ENCODE measurements at regions not wholly inside any gene's neighbourhood (a gene's known extent, or its start where the extent isn't known, plus 50 kb on each side); places are given as distances from the start of the nearest gene placed in this dataset.

DNA sequence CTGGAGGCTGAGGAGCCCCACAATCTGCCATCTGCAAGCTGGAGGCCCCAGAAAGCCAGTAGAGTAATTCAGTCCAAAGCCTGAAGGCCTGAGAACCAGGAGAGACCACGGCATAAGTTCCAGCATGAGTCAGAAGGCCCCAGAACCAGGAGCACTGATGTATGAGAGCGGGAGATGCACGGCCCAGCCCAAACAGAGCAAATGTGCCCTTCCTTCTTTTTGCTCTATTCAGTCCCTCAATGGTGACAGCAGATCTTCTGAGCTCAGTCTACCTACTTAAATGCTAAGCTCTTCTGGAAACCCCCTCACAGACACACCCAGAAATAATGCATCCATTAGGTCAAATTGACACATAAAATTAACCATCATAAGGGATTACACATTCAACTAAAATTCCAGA lies 277.6 kb downstream of the ATPSCKMT start:
- no peak for FAIRE-seq
- no peak for TF ChIP-seq EZH2 (IDR thresholded peaks at IDR 0.05; ENCODE audit: low read length)
- TF ChIP-seq, protein P1, sequence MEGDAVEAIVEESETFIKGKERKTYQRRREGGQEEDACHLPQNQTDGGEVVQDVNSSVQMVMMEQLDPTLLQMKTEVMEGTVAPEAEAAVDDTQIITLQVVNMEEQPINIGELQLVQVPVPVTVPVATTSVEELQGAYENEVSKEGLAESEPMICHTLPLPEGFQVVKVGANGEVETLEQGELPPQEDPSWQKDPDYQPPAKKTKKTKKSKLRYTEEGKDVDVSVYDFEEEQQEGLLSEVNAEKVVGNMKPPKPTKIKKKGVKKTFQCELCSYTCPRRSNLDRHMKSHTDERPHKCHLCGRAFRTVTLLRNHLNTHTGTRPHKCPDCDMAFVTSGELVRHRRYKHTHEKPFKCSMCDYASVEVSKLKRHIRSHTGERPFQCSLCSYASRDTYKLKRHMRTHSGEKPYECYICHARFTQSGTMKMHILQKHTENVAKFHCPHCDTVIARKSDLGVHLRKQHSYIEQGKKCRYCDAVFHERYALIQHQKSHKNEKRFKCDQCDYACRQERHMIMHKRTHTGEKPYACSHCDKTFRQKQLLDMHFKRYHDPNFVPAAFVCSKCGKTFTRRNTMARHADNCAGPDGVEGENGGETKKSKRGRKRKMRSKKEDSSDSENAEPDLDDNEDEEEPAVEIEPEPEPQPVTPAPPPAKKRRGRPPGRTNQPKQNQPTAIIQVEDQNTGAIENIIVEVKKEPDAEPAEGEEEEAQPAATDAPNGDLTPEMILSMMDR (optimal IDR thresholded peaks at IDR 0.05 in 1 of 3, IDR thresholded peaks at IDR 0.05 in 1 of 3, conservative IDR thresholded peaks at IDR 0.05 in 1 of 3; ENCODE audit: extremely low read depth in 1 of 3, insufficient read depth in 2 of 3, low read length in 3 of 3): no peak

DNA sequence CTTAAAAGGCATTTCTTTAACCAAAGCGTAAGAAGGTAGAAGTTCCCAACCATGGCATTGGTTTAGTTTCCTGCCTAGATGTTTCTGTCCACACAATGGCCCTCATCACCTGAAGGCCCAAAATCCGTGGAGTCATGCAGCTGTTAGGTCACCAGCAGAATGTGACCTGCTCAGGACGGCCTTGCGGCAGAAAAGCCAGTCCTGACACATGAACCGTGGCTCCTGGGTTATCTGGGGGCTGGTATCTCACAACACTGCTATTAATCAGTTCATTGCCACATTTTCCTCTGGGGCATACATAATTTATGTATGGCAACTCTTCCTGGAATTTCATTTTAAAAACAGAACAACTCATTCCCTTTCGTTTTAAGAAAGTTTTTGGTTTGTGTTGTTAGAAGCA lies 278.4 kb downstream of the ATPSCKMT start:
- no peaks in the 10 kb centered on the region for H3K4me1 ChIP-seq (ENCODE audit: control insufficient read depth, extremely low read depth, insufficient read depth, low read length)
- TF ChIP-seq, protein P1 (optimal IDR thresholded peaks at IDR 0.05 in 1 of 3, IDR thresholded peaks at IDR 0.05 in 1 of 3, conservative IDR thresholded peaks at IDR 0.05 in 1 of 3; ENCODE audit: extremely low read depth in 1 of 3, insufficient read depth in 2 of 3, low read length in 3 of 3): no peak
- no peak for TF ChIP-seq EZH2 (IDR thresholded peaks at IDR 0.05; ENCODE audit: low read length)
- dilution Hi-C loops (cut with MboI; ENCODE audit: extremely low pct_ligation_motif_present, low sequenced_read_pairs): no loop called here
- no peaks in the 10 kb centered on the region for H3K79me2 ChIP-seq (ENCODE audit: control insufficient read depth, insufficient read depth, low read length)
- H2AFZ ChIP-seq (ENCODE audit: control insufficient read depth, low read length): no peak overlapping the region
- FAIRE-seq (no peak), DNase-seq (ENCODE audit: low read depth, low spot score) (no peak)
- no peak overlapping the region for H3K27ac ChIP-seq (ENCODE audit: control insufficient read depth, insufficient read depth, low read length)
- no peak overlapping the region for H3K4me3 ChIP-seq (ENCODE audit: control insufficient read depth in 2 of 3, extremely low read depth in 1 of 3, insufficient read depth in 2 of 3, low read depth in 1 of 3, low read length in 3 of 3)
- H3K9me3 ChIP-seq (ENCODE audit: control insufficient read depth, low read depth, low read length): no peaks in the 10 kb centered on the region
- no peak overlapping the region for H3K4me2 ChIP-seq (ENCODE audit: control insufficient read depth, extremely low read depth, insufficient read depth, low read depth, low read length)
- H3K9me1 ChIP-seq (ENCODE audit: control insufficient read depth, extremely low read depth, insufficient read depth, low read length): no peaks in the 10 kb centered on the region
- no peaks in the 10 kb centered on the region for H4K20me1 ChIP-seq (ENCODE audit: control insufficient read depth, extremely low read depth, insufficient read depth, low read length)
- H3K36me3 ChIP-seq (ENCODE audit: control insufficient read depth in 2 of 2, extremely low read depth in 1 of 2, insufficient read depth in 2 of 2, low read length in 2 of 2): no peaks in the 10 kb centered on the region
- H3K9ac ChIP-seq (ENCODE audit: control insufficient read depth, extremely low read depth, insufficient read depth, low read length): no peak overlapping the region
- H3K27me3 ChIP-seq (ENCODE audit: control insufficient read depth, extremely low read depth, insufficient read depth, low read length): no peaks in the 10 kb centered on the region

More for the DNA sequence above, 277.6 kb downstream of the ATPSCKMT start:
- Histone ChIP-seq H3K4me3 (ENCODE audit: control insufficient read depth in 2 of 3, extremely low read depth in 1 of 3, insufficient read depth in 2 of 3, low read depth in 1 of 3, low read length in 3 of 3) (no peak overlapping the region), H3K9me1 (ENCODE audit: control insufficient read depth, extremely low read depth, insufficient read depth, low read length) (no peaks in the 10 kb centered on the region), H3K79me2 (ENCODE audit: control insufficient read depth, insufficient read depth, low read length) (no peaks in the 10 kb centered on the region), H3K9ac (ENCODE audit: control insufficient read depth, extremely low read depth, insufficient read depth, low read length) (no peak overlapping the region), H3K9me3 (ENCODE audit: control insufficient read depth, low read depth, low read length) (no peaks in the 10 kb centered on the region), H3K4me1 (ENCODE audit: control insufficient read depth, extremely low read depth, insufficient read depth, low read length) (no peaks in the 10 kb centered on the region), H3K4me2 (ENCODE audit: control insufficient read depth, extremely low read depth, insufficient read depth, low read depth, low read length) (no peak overlapping the region), H3K36me3 (ENCODE audit: control insufficient read depth in 2 of 2, extremely low read depth in 1 of 2, insufficient read depth in 2 of 2, low read length in 2 of 2) (no peaks in the 10 kb centered on the region), H3K27me3 (ENCODE audit: control insufficient read depth, extremely low read depth, insufficient read depth, low read length) (no peaks in the 10 kb centered on the region), H3K27ac (ENCODE audit: control insufficient read depth, insufficient read depth, low read length) (no peak overlapping the region), H4K20me1 (ENCODE audit: control insufficient read depth, extremely low read depth, insufficient read depth, low read length) (no peaks in the 10 kb centered on the region), H2AFZ (ENCODE audit: control insufficient read depth, low read length) (no peak overlapping the region)
- dilution Hi-C loops (cut with MboI; ENCODE audit: extremely low pct_ligation_motif_present, low sequenced_read_pairs): no loop called here
- no peak for DNase-seq (ENCODE audit: low read depth, low spot score)
